Dendritic cell treated with granulocyte-macrophage colony-stimulating factor and Interleukin-4, amounts not matched to agents 40 ng/mL and 50 ng/mL, for 4 days (primary cell): ENCODE measurements at regions not wholly inside any gene's neighbourhood (a gene's known extent, or its start where the extent isn't known, plus 50 kb on each side); places are given as distances from the start of the nearest gene placed in this dataset.

Experiments used
- H3K27ac Mint-ChIP-seq: one replicate; pipeline ENCODE4 v1.8.0; 2022; ENCODE audit warnings: mild to moderate bottlenecking, mixed read lengths
- H3K27me3 Mint-ChIP-seq: one replicate; pipeline ENCODE4 v1.8.0; 2022; ENCODE audit warnings: mild to moderate bottlenecking, mixed read lengths
- H3K36me3 Mint-ChIP-seq: one replicate; pipeline ENCODE4 v1.8.0; 2022; ENCODE audit warnings: low read depth, mixed read lengths
- H3K4me1 Mint-ChIP-seq: one replicate; pipeline ENCODE4 v1.8.0; 2022; ENCODE audit warnings: low read depth, mixed read lengths
- H3K4me3 Mint-ChIP-seq: one replicate; pipeline ENCODE4 v1.8.0; 2022; ENCODE audit warnings: mild to moderate bottlenecking, moderate library complexity, mixed read lengths
- H3K9me3 Mint-ChIP-seq: one replicate; pipeline ENCODE4 v1.8.0; 2022; ENCODE audit warnings: mixed read lengths
- intact Hi-C: fragments of 100-400 bp; cut with micrococcal nuclease; formaldehyde crosslinking; loops from one replicate; pipeline ENCODE4 v1.15.0; 2022

DNA sequence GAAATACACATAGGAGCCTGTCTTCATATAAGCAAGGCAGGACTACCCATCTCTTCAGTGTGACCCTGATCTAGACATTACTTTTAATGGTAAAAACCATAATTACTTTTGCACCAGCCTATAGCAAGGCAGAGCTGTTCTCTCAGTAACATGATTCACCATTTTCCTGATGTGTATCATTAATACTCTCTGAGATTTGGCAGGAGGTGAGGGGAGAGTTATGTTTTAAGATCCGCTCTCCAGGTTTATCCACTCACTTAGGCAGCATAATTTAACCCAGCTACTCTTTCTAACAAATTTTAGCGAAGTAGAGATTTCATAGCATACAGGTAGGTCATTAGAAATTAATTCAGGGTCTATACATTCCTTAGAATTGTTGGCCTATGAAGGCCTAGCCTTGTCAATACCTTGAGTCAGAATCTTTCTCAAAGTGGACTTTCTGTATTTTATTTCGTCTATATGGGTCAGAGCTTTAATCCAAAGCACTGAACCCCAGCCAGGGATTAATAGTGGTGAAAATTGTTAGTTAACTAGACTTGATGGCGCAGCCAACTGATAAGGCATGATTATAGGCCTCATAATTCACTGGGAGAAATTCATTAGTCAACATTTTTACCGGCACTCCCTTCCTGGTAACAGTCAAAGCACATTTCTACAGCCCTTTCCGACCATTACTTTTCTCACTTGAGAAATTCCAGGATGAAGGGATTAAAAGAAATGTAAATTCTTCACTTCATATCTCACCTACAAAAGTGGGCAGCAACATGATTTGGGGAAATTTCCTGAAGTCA lies 955.1 kb downstream of the DIAPH3 start:
- Mint-ChIP-seq H3K36me3 (no peaks in the 10 kb centered on the region), H3K27ac (no peak overlapping the region), H3K4me1 (no peaks in the 10 kb centered on the region), H3K27me3 (no peaks in the 10 kb centered on the region), H3K9me3 (peaks cover 8% of the 10 kb centered on the region), H3K4me3 (no peak overlapping the region)
- intact Hi-C loops = no loop called here

DNA sequence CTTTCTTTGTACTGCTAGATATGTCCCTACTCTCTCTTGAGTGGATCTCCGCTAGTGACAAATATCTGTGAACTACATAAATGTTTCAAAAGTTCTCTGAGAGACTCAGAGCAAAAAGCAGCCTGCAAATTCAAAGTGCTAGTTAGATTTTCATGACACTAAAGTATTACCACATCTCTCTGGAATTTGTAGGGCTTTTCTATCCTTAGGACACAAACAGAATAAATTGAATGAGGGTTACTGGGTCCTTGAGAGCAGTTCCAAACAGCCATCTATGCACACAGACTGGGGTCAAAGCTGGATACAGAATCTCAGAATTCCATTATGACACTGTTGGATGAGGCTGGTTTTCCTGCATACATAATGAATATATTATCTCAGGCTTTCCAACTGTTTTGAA lies 953.2 kb downstream of the DIAPH3 start:
- Mint-ChIP-seq H3K4me1 (no peaks in the 10 kb centered on the region), H3K36me3 (no peaks in the 10 kb centered on the region), H3K9me3 (no peaks in the 10 kb centered on the region), H3K27me3 (no peaks in the 10 kb centered on the region), H3K4me3 (no peak overlapping the region), H3K27ac (no peak overlapping the region)
- intact Hi-C loops = no loop called here

DNA sequence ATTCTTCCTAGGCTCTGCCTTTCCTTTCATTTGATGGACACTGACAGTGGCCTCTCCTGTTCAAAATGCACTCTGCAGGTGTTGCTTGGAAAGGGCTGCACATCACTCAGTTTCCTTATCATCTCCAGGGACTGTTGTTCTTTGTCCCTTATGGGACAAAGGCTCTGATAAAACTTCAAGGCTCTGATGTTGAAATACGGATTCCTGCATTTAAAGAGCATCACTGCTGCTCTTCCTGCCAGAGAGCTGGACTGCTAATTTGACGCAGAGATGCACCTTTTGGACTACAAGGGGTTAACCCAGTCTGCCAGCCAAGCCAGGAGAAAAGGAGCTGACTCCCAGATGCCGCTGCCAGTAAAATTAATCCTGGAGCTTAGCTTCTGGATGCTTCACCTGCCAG lies 952.1 kb downstream of the DIAPH3 start:
- Mint-ChIP-seq H3K36me3 (no peaks in the 10 kb centered on the region), H3K4me1 (no peaks in the 10 kb centered on the region), H3K4me3 (no peak overlapping the region), H3K9me3 (no peaks in the 10 kb centered on the region), H3K27me3 (no peaks in the 10 kb centered on the region), H3K27ac (no peak overlapping the region)
- intact Hi-C loops = no loop called here

DNA sequence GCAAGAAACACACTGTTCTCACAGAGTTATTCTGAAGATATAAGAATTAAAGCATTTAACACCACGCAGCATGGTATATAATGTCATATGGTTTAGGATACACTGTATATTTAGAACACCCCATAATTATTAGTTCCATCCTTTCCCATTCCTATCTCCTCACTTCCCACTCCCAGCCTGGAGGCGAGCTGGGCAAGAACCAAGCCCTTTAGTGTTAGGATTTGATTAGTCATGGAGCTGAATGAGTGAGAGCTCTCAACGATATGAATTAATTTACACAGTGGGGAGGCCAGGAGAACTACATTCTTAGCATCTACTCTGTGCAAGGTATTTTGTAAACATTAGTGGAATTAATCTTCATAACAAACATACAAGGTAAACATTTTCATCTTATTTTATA lies 934.3 kb downstream of the DIAPH3 start:
- H3K27me3 Mint-ChIP-seq = no peaks in the 10 kb centered on the region
- intact Hi-C loops = no loop called here

DNA sequence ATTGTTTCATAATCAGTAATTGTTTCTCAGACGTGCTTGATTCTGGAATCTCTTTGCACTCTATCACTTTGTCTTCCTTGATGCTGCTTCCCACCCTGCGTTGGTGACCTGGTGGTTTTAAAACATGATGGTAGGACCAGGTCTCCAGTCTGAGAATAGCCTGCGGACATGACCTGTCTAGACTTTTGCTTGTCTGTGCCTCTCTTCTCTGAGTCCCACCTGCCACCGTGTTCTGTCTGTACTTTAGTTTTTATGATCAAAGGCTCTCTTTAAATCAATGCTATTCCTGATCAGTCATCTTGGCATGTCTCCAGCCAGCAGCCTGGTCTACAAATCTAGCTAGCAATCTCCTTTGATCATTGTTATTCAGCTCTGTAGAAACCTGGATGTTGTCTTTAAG lies 933.9 kb downstream of the DIAPH3 start:
- Mint-ChIP-seq H3K36me3 (no peaks in the 10 kb centered on the region), H3K9me3 (peaks cover 14% of the 10 kb centered on the region), H3K4me1 (no peaks in the 10 kb centered on the region), H3K4me3 (no peak overlapping the region), H3K27me3 (no peaks in the 10 kb centered on the region), H3K27ac (no peak overlapping the region)
- intact Hi-C loops = no loop called here

More for the DNA sequence above, 934.3 kb downstream of the DIAPH3 start:
- Mint-ChIP-seq H3K4me1 (no peaks in the 10 kb centered on the region), H3K9me3 (peaks cover 13% of the 10 kb centered on the region), H3K36me3 (no peaks in the 10 kb centered on the region), H3K4me3 (no peak overlapping the region), H3K27ac (no peak overlapping the region)

DNA sequence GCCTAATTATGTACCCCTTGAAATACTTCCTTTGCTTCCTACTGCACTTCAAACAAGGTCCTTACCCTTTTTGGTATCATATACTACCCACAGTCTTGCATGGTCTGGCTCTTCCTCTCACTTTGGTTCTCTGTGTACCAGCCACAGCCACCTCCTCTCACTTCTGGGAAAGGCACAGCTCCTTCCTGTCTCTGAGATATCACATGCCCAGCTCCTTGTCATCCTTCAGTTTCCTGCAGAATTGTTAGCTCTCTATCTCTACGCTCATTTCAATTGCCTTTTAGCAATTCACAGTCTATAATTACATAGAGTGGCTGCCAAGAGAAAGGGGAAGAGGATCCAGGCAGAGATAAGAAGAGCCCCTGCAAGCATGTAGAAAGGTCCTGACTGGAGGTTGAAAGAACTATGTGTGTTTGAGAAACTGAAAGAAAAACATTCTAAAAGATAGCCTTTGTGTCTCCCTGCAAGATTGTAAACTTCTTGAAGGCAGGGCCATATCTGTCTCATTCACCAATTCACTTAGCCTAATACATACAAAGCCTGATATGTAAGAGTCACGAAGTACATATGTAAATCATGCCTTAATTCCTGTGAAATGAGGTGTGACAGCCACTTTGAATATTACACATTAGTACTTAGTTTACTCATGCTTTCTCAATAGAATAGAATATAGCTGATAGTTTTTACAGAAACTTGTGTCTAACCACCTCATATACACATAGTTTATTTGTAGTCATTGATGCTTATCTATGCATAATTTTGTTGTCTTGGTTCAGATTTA lies 933.1 kb downstream of the DIAPH3 start:
- Mint-ChIP-seq H3K36me3 (no peaks in the 10 kb centered on the region), H3K27me3 (no peaks in the 10 kb centered on the region), H3K4me1 (no peaks in the 10 kb centered on the region), H3K4me3 (no peak overlapping the region), H3K9me3 (peaks cover 13% of the 10 kb centered on the region), H3K27ac (no peak overlapping the region)
- intact Hi-C loops = no loop called here

DNA sequence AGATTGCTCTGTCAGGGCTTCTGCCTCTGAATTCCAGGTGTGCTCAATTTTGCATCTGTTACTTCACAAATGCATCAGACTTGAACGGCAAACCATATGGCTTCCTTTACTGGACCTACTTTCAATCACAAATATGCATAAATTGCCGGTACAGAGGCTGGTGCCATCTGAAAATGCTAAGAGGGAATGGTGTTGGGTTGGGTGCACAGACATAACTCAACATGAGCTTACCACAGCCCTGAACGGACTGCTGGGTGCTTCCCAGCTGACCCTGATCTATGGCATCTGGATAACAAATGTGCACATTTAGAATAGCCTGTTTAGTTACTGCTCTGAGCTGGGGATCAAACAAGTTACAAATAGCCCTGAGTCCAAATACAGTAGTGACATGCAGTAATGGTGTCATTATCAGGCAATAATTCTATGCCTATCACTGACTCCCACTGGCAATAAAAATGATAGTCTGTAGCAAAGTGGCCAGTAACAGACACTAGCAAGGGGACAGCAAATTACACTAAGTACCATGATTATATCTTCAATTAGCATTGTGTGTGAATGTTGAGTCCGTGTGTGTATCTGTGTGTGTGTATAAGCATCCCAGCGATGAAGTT lies 927.3 kb downstream of the DIAPH3 start:
- H3K27me3 Mint-ChIP-seq = no peaks in the 10 kb centered on the region
- no peak overlapping the region for H3K27ac Mint-ChIP-seq
- no peak overlapping the region for H3K4me3 Mint-ChIP-seq
- intact Hi-C loops = no loop called here
- H3K9me3 Mint-ChIP-seq = peaks cover 5% of the 10 kb centered on the region
- H3K36me3 Mint-ChIP-seq = no peaks in the 10 kb centered on the region
- no peaks in the 10 kb centered on the region for H3K4me1 Mint-ChIP-seq

DNA sequence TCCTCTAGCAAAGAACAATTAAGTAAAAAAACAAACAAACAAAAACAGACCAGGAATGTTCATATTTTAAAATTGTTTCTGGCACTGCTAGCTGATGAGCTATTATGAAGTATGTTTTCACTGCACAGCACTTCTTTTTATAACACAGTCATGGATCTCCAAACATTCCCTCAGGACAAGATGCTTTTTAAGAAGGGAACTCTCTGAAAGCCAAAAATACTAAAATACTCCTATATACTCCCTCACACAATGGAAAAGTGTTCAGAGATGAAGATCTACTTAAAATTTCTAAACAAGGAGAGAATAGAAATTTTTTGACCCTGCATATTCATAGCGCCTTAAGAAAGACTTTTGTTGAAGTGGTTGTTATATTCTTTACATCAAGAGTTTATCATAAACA lies 926.8 kb downstream of the DIAPH3 start:
- intact Hi-C loops = no loop called here
- no peak overlapping the region for H3K27ac Mint-ChIP-seq
- H3K4me1 Mint-ChIP-seq = no peaks in the 10 kb centered on the region
- peaks cover 5% of the 10 kb centered on the region for H3K9me3 Mint-ChIP-seq
- no peak overlapping the region for H3K4me3 Mint-ChIP-seq
- no peaks in the 10 kb centered on the region for H3K27me3 Mint-ChIP-seq
- H3K36me3 Mint-ChIP-seq = no peaks in the 10 kb centered on the region

DNA sequence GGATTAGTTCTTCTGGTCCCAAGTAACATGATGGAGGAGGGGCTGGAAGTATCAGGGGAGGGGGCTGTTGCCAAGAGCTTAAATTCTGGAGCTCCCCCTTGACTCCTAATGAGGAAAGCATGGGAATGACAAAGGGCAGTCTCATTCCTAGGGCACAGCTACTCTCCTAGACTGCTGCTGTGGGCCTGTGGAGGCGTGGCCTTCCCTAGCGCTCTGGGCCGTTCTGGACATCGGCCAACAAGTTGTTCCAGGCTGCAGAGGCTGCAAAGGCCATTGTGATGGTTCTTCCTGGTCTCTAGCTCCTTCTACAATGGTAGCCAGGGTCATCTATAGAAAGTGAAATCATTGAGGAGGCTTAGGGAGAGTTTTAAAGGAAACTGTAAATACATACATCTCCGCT lies 916.6 kb downstream of the DIAPH3 start:
- Mint-ChIP-seq H3K27me3 (no peaks in the 10 kb centered on the region), H3K9me3 (no peaks in the 10 kb centered on the region), H3K27ac (no peak overlapping the region), H3K4me1 (no peaks in the 10 kb centered on the region), H3K36me3 (no peaks in the 10 kb centered on the region), H3K4me3 (no peak overlapping the region)
- intact Hi-C loops = no loop called here

DNA sequence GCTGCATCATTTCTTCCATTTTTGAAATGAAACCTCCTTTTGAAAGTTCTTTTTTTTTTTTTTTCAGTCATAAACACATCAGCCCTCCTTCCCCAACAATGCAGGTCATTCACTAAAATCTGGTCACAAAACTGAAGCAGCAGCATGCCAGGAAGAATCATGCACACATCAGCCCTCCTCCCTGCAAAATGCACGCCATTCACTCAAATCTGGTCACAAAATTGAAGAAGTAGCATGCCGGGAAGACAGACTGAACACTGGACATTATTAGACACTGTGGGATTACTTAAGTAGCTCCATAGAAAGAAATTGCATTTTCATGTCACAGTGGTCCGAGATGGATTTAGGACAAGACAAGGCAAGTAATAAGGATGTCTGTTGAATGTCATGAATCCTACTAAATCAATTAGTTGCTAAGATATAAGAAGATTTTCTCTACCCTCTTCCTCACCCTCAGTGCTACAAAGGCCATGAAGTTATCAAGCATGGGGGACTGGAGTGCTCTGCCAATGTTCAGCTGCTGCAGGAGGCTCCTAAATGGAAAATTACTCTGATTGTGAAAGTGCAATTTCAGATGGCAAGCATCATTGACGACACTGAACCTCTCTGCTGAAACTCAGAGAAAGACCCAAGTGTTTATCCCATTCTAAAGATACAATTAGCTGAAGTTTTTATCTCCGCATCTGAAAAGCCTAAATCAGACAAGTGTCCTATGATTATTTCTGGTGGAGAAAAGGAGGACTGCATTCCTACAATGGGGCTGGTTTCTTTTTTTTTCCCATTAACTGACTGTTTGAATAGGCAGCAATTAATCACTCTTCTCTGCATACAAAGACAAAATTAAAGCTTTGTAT lies 913.2 kb downstream of the DIAPH3 start:
- Mint-ChIP-seq H3K4me3 (no peak overlapping the region), H3K27me3 (no peaks in the 10 kb centered on the region), H3K9me3 (peaks cover 11% of the 10 kb centered on the region), H3K27ac (no peak overlapping the region), H3K4me1 (no peaks in the 10 kb centered on the region), H3K36me3 (no peaks in the 10 kb centered on the region)
- intact Hi-C loops = no loop called here

DNA sequence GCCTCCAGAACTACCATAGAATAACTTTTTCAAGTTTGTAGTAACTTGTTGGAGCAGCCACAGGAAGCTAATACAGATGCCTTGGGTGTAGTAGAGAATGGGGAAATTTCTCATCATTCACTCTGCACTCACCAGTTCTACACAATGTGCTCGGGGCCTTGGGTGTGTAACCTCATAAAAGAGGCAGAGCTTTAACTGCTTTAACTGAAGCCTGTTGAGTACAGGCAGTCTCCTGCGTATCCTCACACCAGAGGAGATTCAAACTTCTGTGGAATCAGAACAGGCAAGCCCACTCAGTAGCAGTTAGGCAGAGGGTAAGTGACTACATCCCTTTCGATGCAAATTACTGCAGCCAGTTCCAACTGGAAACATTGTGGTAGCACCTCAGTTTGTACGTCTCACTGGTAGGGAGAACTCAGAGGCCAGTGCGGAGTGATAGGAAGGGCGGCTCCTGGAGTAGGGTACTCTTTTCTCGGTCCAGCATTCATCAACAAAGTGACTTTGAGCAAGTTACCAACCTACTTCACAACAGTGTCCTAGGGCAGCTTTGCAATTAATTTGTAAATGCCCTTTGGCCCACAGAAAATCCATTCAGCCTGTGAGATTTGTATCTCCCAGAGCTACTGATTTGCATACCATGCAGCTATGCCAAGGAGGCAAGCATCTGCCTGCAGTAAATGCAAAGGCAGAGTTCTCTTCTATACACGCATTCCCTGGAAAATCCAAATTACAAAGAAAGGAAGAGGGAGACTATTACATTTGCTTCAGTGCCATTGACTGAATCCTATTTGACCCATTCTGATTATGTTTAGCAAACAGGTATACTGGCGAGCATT lies 904.3 kb downstream of the DIAPH3 start:
- Mint-ChIP-seq H3K4me1 (no peaks in the 10 kb centered on the region), H3K27me3 (no peaks in the 10 kb centered on the region), H3K36me3 (no peaks in the 10 kb centered on the region), H3K27ac (no peak overlapping the region), H3K4me3 (no peak overlapping the region), H3K9me3 (peaks cover 9% of the 10 kb centered on the region)
- intact Hi-C loops = no loop called here

DNA sequence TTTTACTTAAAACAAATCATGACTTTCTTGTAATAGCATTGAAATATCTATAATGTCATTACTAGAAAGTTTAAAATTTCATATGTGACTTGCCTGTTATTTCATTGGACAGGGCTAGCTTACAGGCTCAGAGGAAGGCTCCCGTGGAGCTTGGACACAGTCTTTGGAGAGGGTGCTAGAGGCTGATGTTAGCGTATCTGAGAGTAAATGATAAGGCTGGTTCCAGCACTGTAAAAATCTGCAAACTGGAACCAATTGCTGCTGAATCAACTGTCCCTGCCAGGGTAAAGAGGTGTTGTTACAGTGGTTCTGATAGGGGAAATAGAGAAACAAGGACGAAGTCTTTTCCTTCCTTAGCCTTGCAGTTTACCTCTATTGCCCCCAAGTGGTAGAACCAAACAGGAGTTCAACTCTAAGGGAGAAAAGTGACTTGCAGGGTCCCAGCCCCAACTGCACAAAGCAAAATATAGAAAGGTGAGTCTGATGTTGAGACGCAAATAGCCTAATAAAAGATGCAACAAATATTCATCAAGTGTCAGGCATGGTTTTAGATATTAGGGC lies 901.7 kb downstream of the DIAPH3 start:
- H3K27me3 Mint-ChIP-seq = no peaks in the 10 kb centered on the region
- no peak overlapping the region for H3K4me3 Mint-ChIP-seq
- H3K4me1 Mint-ChIP-seq = no peaks in the 10 kb centered on the region
- no peaks in the 10 kb centered on the region for H3K36me3 Mint-ChIP-seq
- no peaks in the 10 kb centered on the region for H3K9me3 Mint-ChIP-seq
- intact Hi-C loops = no loop called here
- H3K27ac Mint-ChIP-seq = no peak overlapping the region

DNA sequence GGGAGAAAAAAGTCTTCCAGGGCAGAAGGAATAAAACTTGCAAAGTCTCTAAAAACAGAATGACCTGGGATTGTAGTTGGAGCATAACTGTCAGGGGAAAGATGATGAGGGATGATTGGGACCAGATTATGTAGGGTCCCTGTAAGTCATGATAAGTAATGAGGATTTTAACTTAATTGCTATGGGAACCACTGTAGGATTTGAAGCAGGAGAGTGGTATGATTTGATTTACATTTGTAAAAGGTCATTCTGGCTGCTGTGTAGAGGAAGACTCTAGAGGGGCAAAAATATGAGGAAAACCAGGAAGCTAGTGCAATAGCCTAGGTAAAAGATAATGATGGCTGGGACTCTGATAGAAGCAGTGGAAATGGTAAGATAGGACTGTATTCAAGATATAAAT lies 900.2 kb downstream of the DIAPH3 start:
- H3K27ac Mint-ChIP-seq = no peak overlapping the region
- no peaks in the 10 kb centered on the region for H3K4me1 Mint-ChIP-seq
- H3K36me3 Mint-ChIP-seq = no peaks in the 10 kb centered on the region
- no peaks in the 10 kb centered on the region for H3K9me3 Mint-ChIP-seq
- no peak overlapping the region for H3K4me3 Mint-ChIP-seq
- H3K27me3 Mint-ChIP-seq = no peaks in the 10 kb centered on the region
- intact Hi-C loops = no loop called here
